HL-60 (cell line): ENCODE measurements at regions not wholly inside any gene's neighbourhood (a gene's known extent, or its start where the extent isn't known, plus 50 kb on each side); places are given as distances from the start of the nearest gene placed in this dataset.

Experiments
- DNase-seq, 2 experiments: peaks; one replicate each; pipeline ENCODE4 v3.0.0-alpha.2; 2010 to 2020; ENCODE audit warnings: low read depth in 1 of 2, low spot score in 1 of 2
- H3K27ac ChIP-seq: fragments of 250-450 bp; sonication (Bioruptor Pico); replicated peaks from 2 replicates; pipeline ENCODE4 v1.5.1; 2020; ENCODE audit warnings: mild to moderate bottlenecking, moderate library complexity
- H3K27me3 ChIP-seq: fragments of 250-450 bp; sonication (Bioruptor Pico); 2 replicates; pipeline ENCODE4 v1.5.1; 2021; ENCODE audit warnings: mild to moderate bottlenecking, moderate library complexity; ENCODE audit not compliant: insufficient read depth, poor library complexity, severe bottlenecking
- H3K4me3 ChIP-seq: replicated peaks from 2 replicates; pipeline ENCODE4 v1.5.1; 2011; ENCODE audit warnings: mild to moderate bottlenecking, control low read depth, low read length; ENCODE audit not compliant: insufficient read depth
- CTCF ChIP-seq: IDR thresholded peaks from one replicate; pipeline ENCODE4 v1.5.1; 2011; ENCODE audit warnings: low read length, control low read depth, inconsistent platforms; ENCODE audit not compliant: insufficient read depth
- GABPA ChIP-seq: IDR thresholded peaks from 2 replicates; pipeline ENCODE4 v1.6.1; 2012; ENCODE audit warnings: low read depth
- POLR2AphosphoS5 ChIP-seq: IDR thresholded peaks from 2 replicates; pipeline ENCODE4 v1.6.1; 2012; ENCODE audit warnings: low read depth
- REST ChIP-seq: IDR thresholded peaks from 2 replicates; pipeline ENCODE4 v1.6.1; 2012; ENCODE audit warnings: low read depth; ENCODE audit not compliant: insufficient replicate concordance
- SPI1 ChIP-seq: IDR thresholded peaks from 2 replicates; pipeline ENCODE4 v1.6.1; 2012; ENCODE audit warnings: low read depth, mild to moderate bottlenecking, borderline replicate concordance

- H3K27ac ChIP-seq: no peak overlapping the region
- TF ChIP-seq SPI1: no peak
- no peaks in the 10 kb centered on the region for H3K27me3 ChIP-seq
- no peak for DNase-seq
- H3K4me3 ChIP-seq: no peak overlapping the region
These were observed 159.2 kb downstream of the CPEB2 start for GRCh38 chr4:15161439-15161838.

- H3K27ac ChIP-seq: no peak overlapping the region
- DNase-seq: no peak
- no peak for TF ChIP-seq SPI1
- no peak for TF ChIP-seq CTCF
- no peak for TF ChIP-seq REST
- TF ChIP-seq GABPA: no peak
- no peak overlapping the region for H3K4me3 ChIP-seq
- H3K27me3 ChIP-seq: no peaks in the 10 kb centered on the region
These were observed 159.8 kb downstream of the CPEB2 start for GRCh38 chr4:15162046-15162445.

- no peaks in the 10 kb centered on the region for H3K27me3 ChIP-seq
- H3K27ac ChIP-seq: no peak overlapping the region
- TF ChIP-seq POLR2AphosphoS5 (no peak), CTCF (no peak), GABPA (no peak), REST (no peak), SPI1 (no peak)
- no peak overlapping the region for H3K4me3 ChIP-seq
- peak in 1 of 2 experiments; percentile 22 for DNase-seq
These were observed 160.4 kb downstream of the CPEB2 start for GRCh38 chr4:15162465-15163283.

GRCh38 chr4:15163284-15163645 is 161.0 kb downstream of the CPEB2 start:
- no peak overlapping the region for H3K27ac ChIP-seq
- no peak for DNase-seq
- TF ChIP-seq POLR2AphosphoS5: no peak
- no peak for TF ChIP-seq GABPA
- no peak overlapping the region for H3K4me3 ChIP-seq
- no peaks in the 10 kb centered on the region for H3K27me3 ChIP-seq

GRCh38 chr4:15164571-15164970 is 162.3 kb downstream of the CPEB2 start:
- no peak for DNase-seq
- Histone ChIP-seq H3K4me3 (no peak overlapping the region), H3K27ac (no peak overlapping the region), H3K27me3 (no peaks in the 10 kb centered on the region)
- TF ChIP-seq POLR2AphosphoS5 (no peak), REST (no peak), CTCF (no peak), GABPA (no peak), SPI1 (no peak)
